H1 (cell line): ENCODE measurements at regions not wholly inside any gene's neighbourhood (a gene's known extent, or its start where the extent isn't known, plus 50 kb on each side); places are given as distances from the start of the nearest gene placed in this dataset.

Experiments
- CTCF ChIA-PET: fragments of 300-600 bp; sonication (Branson Sonifier 250); formaldehyde crosslinking; loops from one replicate; lab custom pipeline; 2021; ENCODE audit not compliant: partially characterized antibody; lab: Charles Lee
- POLR2A ChIA-PET: fragments of 300-600 bp; sonication (Branson Sonifier 250); formaldehyde crosslinking; loops from one replicate; lab custom pipeline; 2021; ENCODE audit warnings: inconsistent platforms; ENCODE audit not compliant: partially characterized antibody; lab: Charles Lee
- DNase-seq, 2 experiments: peaks; one replicate each; pipeline versions ENCODE4 v3.0.0 to v3.0.0-alpha.2; 2010 to 2022; ENCODE audit warnings: low spot score in 2 of 2, low read depth in 1 of 2, mixed read lengths in 1 of 2
- FAIRE-seq: peaks from 2 replicates; lab custom pipeline; 2011; peaks lifted over from hg19 to GRCh38; lab: Jason Lieb, UNC
- H2AFZ ChIP-seq: 2 replicates; pipeline ENCODE4 v1.8.1; 2012; ENCODE audit warnings: low read length, inconsistent platforms
- H2AK5ac ChIP-seq: 2 replicates; pipeline ENCODE4 v1.6.1; 2013; ENCODE audit warnings: low read depth, low read length
- H2BK120ac ChIP-seq: replicated peaks from 2 replicates; pipeline ENCODE3; 2013; ENCODE audit warnings: low read depth, low read length, inconsistent platforms
- H2BK12ac ChIP-seq: 2 replicates; pipeline ENCODE4 v1.6.1; 2013; ENCODE audit warnings: low read depth, low read length
- H2BK15ac ChIP-seq: 2 replicates; pipeline ENCODE4 v1.6.1; 2013; ENCODE audit warnings: low read length
- H2BK20ac ChIP-seq: 2 replicates; pipeline ENCODE4 v1.6.1; 2013; ENCODE audit warnings: low read length
- H2BK5ac ChIP-seq: 2 replicates; pipeline ENCODE4 v1.6.1; 2013; ENCODE audit warnings: low read depth, low read length
- H3K14ac ChIP-seq: 2 replicates; pipeline ENCODE4 v1.6.1; 2013; ENCODE audit warnings: inconsistent platforms; ENCODE audit not compliant: insufficient read length
- H3K18ac ChIP-seq: 2 replicates; pipeline ENCODE4 v1.6.1; 2013; ENCODE audit warnings: low read length; ENCODE audit errors: extremely low read depth
- H3K23ac ChIP-seq: 2 replicates; pipeline ENCODE4 v1.6.1; 2013; ENCODE audit warnings: inconsistent platforms; ENCODE audit not compliant: insufficient read length
- H3K23me2 ChIP-seq: 2 replicates; pipeline ENCODE4 v1.6.1; 2013; ENCODE audit warnings: low read depth, low read length
- H3K27ac ChIP-seq: 2 replicates; pipeline ENCODE4 v1.6.1; 2011; ENCODE audit warnings: low read depth, low read length, inconsistent platforms
- H3K27me3 ChIP-seq, 4 experiments: replicated peaks in 1 of 4; 1 replicate in 1 of 4; 2 replicates in 3 of 4; pipeline versions ENCODE4 v1.6.1 to v1.8.1; 2011 to 2013; ENCODE audit warnings: low read length in 3 of 4, mild to moderate bottlenecking in 3 of 4, inconsistent platforms in 2 of 4, mixed read lengths in 2 of 4, moderate library complexity in 1 of 4; ENCODE audit not compliant: control insufficient read depth in 3 of 4, insufficient read depth in 3 of 4; ENCODE audit errors: extremely low read depth in 1 of 4
- H3K36me3 ChIP-seq, 4 experiments: 2 replicates each; pipeline versions ENCODE4 v1.6.1 to v1.8.1; 2011 to 2013; ENCODE audit warnings: mild to moderate bottlenecking in 4 of 4, low read length in 3 of 4, moderate library complexity in 2 of 4, control low read depth in 1 of 4, inconsistent platforms in 1 of 4; ENCODE audit not compliant: insufficient read depth in 4 of 4, control insufficient read depth in 2 of 4
- H3K4ac ChIP-seq: replicated peaks from 2 replicates; pipeline ENCODE3; 2013; ENCODE audit warnings: low read length, low read depth, mixed read lengths, inconsistent platforms; ENCODE audit not compliant: insufficient read length
- H3K4me1 ChIP-seq, 4 experiments: replicated peaks in 1 of 4; 1 replicate in 1 of 4; 2 replicates in 3 of 4; pipeline versions ENCODE4 v1.6.1 to v1.8.1; 2011 to 2013; ENCODE audit warnings: low read length in 3 of 4, inconsistent platforms in 2 of 4, mixed read lengths in 1 of 4; ENCODE audit not compliant: insufficient read depth in 4 of 4, control insufficient read depth in 3 of 4
- H3K4me2 ChIP-seq, 2 experiments: 2 replicates each; pipeline versions ENCODE4 v1.6.1 to v1.8.1; 2011 to 2013; ENCODE audit warnings: low read depth in 2 of 2, low read length in 2 of 2, control low read depth in 1 of 2, inconsistent platforms in 1 of 2, mild to moderate bottlenecking in 1 of 2; ENCODE audit not compliant: insufficient read depth in 1 of 2
- H3K4me3 ChIP-seq, 4 experiments: fragments of 200-600, 300-600 bp in 1 of 4; sonication (generic), shearing (Covaris generic), sonication (Bioruptor Twin) in 1 of 4; 2 replicates each; pipeline versions ENCODE4 v1.5.1 to v1.8.1; 2011 to 2016; ENCODE audit warnings: low read length in 4 of 4, low read depth in 3 of 4, control low read depth in 2 of 4, inconsistent platforms in 2 of 4, mild to moderate bottlenecking in 2 of 4, mixed read lengths in 1 of 4, moderate library complexity in 1 of 4; ENCODE audit not compliant: insufficient read depth in 2 of 4; ENCODE audit errors: extremely low read depth in 1 of 4
- H3K56ac ChIP-seq: replicated peaks from 2 replicates; pipeline ENCODE3; 2013; ENCODE audit warnings: low read depth, mild to moderate bottlenecking, mixed read lengths, low read length, inconsistent platforms; ENCODE audit not compliant: insufficient read length
- H3K79me1 ChIP-seq: 2 replicates; pipeline ENCODE4 v1.6.1; 2013; ENCODE audit warnings: low read depth, low read length, control low read depth
- H3K79me2 ChIP-seq, 2 experiments: 2 replicates each; pipeline versions ENCODE4 v1.6.1 to v1.8.1; 2012 to 2013; ENCODE audit warnings: low read length in 2 of 2, mild to moderate bottlenecking in 2 of 2, inconsistent platforms in 1 of 2; ENCODE audit not compliant: insufficient read depth in 2 of 2, control insufficient read depth in 1 of 2
- H3K9ac ChIP-seq, 4 experiments: replicated peaks in 1 of 4; 1 replicate in 1 of 4; 2 replicates in 3 of 4; pipeline versions ENCODE4 v1.6.1 to v1.8.1; 2011 to 2013; ENCODE audit warnings: low read depth in 3 of 4, low read length in 3 of 4, control low read depth in 2 of 4, mild to moderate bottlenecking in 2 of 4, moderate library complexity in 2 of 4, inconsistent platforms in 1 of 4; ENCODE audit errors: extremely low read depth in 1 of 4
- H3K9me3 ChIP-seq, 2 experiments: 2 replicates each; pipeline versions ENCODE4 v1.6.1 to v1.8.1; 2012 to 2013; ENCODE audit warnings: mild to moderate bottlenecking in 2 of 2, moderate library complexity in 2 of 2, control low read depth in 1 of 2, inconsistent platforms in 1 of 2, low read depth in 1 of 2, low read length in 1 of 2, mixed read lengths in 1 of 2; ENCODE audit not compliant: insufficient read depth in 2 of 2
- H4K20me1 ChIP-seq, 2 experiments: replicated peaks in 1 of 2; 2 replicates each; pipeline versions ENCODE3 to v1.8.1; 2011 to 2013; ENCODE audit warnings: inconsistent platforms in 2 of 2, low read length in 2 of 2, mild to moderate bottlenecking in 1 of 2; ENCODE audit not compliant: insufficient read depth in 2 of 2, control insufficient read depth in 1 of 2
- H4K5ac ChIP-seq: 2 replicates; pipeline ENCODE4 v1.6.1; 2013; ENCODE audit warnings: low read length, low read depth, mixed read lengths, inconsistent platforms; ENCODE audit not compliant: insufficient read length
- H4K8ac ChIP-seq: 2 replicates; pipeline ENCODE4 v1.8.0; 2013; ENCODE audit warnings: mild to moderate bottlenecking, moderate library complexity, low read length, inconsistent platforms; ENCODE audit not compliant: insufficient read depth; ENCODE audit errors: extremely low read depth
- H4K91ac ChIP-seq: replicated peaks from 2 replicates; pipeline ENCODE3; 2013; ENCODE audit warnings: low read length, mixed read lengths, inconsistent platforms; ENCODE audit not compliant: insufficient read length
- CHD2 ChIP-seq: IDR thresholded peaks from 2 replicates; pipeline ENCODE4 v1.6.1; 2012; ENCODE audit warnings: low read length, improper control_type of control experiment
- CTBP2 ChIP-seq: IDR thresholded peaks from 2 replicates; pipeline ENCODE4 v1.7.0; 2011; ENCODE audit warnings: borderline replicate concordance, mild to moderate bottlenecking, moderate library complexity, mixed read lengths, low read length; ENCODE audit not compliant: insufficient read depth, insufficient read length
- EGR1 ChIP-seq: IDR thresholded peaks from 2 replicates; pipeline ENCODE4 v1.6.1; 2011; ENCODE audit warnings: low read depth, low read length, borderline replicate concordance
- HDAC2 ChIP-seq, 2 experiments: fragments of 300-600 bp in 1 of 2; sonication (generic) in 1 of 2; IDR thresholded peaks; 2 replicates each; pipeline ENCODE4 v1.6.1; 2011 to 2012; ENCODE audit warnings: low read depth in 2 of 2, low read length in 2 of 2, mild to moderate bottlenecking in 2 of 2, moderate library complexity in 2 of 2, borderline replicate concordance in 1 of 2, inconsistent platforms in 1 of 2
- MAFK ChIP-seq: IDR thresholded peaks from 2 replicates; pipeline ENCODE4 v1.6.1; 2012; ENCODE audit warnings: low read depth, mild to moderate bottlenecking, improper control_type of control experiment, low read length
- PHF8 ChIP-seq: fragments of 200-600 bp; sonication (generic); conservative IDR thresholded peaks from 2 replicates; pipeline ENCODE4 v1.7.1; 2012; ENCODE audit warnings: low read depth, mild to moderate bottlenecking, inconsistent platforms, low read length, moderate library complexity
- POLR2AphosphoS5 ChIP-seq: IDR thresholded peaks from 2 replicates; pipeline ENCODE4 v1.6.1; 2011; ENCODE audit warnings: low read depth, low read length
- SAP30 ChIP-seq: fragments of 300-600 bp; sonication (generic); IDR thresholded peaks from 2 replicates; pipeline ENCODE4 v1.7.1; 2012; ENCODE audit warnings: low read length, moderate library complexity, mild to moderate bottlenecking, inconsistent platforms; ENCODE audit not compliant: insufficient read depth, insufficient replicate concordance
- SIRT6 ChIP-seq: IDR thresholded peaks from one replicate; pipeline ENCODE4 v1.7.1; 2012; ENCODE audit warnings: low read length, inconsistent platforms
- SP4 ChIP-seq: IDR thresholded peaks from 2 replicates; pipeline ENCODE4 v1.6.1; 2012; ENCODE audit warnings: low read length, inconsistent platforms
- SRF ChIP-seq: IDR thresholded peaks from 2 replicates; pipeline ENCODE4 v1.6.1; 2011; ENCODE audit warnings: mild to moderate bottlenecking, low read depth, low read length, moderate library complexity
- SUZ12 ChIP-seq: fragments of 200-600 bp; sonication (generic); IDR thresholded peaks from 2 replicates; pipeline ENCODE4 v1.6.1; 2012; ENCODE audit warnings: mild to moderate bottlenecking, inconsistent platforms, low read length, moderate library complexity, mixed read lengths
- TAF1 ChIP-seq: IDR thresholded peaks from 2 replicates; pipeline ENCODE4 v1.6.1; 2011; ENCODE audit warnings: mild to moderate bottlenecking, low read depth, low read length
- TEAD4 ChIP-seq: IDR thresholded peaks from 2 replicates; pipeline ENCODE4 v1.6.1; 2012; ENCODE audit warnings: low read depth, low read length, inconsistent platforms, mixed read lengths
- ZNF274 ChIP-seq: IDR thresholded peaks from 2 replicates; pipeline ENCODE4 v1.7.0; 2012; ENCODE audit warnings: low read length, borderline replicate concordance; ENCODE audit errors: extremely low read depth
- WGBS, 2 experiments: shearing (Covaris generic) in 1 of 2; methylation state at CpG; one replicate each; pipeline versions ENCODE4 v1.1.6 to v1.1.7; 2013 to 2015; ENCODE audit warnings: low lambda C conversion rate in 2 of 2, mixed read lengths in 2 of 2, inconsistent platforms in 1 of 2, low coverage in 1 of 2, missing lambda C conversion rate in 1 of 2; ENCODE audit not compliant: insufficient replicate concordance in 2 of 2, insufficient coverage in 1 of 2, insufficient read length in 1 of 2; ENCODE audit errors: extremely low coverage in 1 of 2, missing lambda C conversion rate in 1 of 2; 5-methylcytosine and 5-hydroxymethylcytosine counted together

DNA sequence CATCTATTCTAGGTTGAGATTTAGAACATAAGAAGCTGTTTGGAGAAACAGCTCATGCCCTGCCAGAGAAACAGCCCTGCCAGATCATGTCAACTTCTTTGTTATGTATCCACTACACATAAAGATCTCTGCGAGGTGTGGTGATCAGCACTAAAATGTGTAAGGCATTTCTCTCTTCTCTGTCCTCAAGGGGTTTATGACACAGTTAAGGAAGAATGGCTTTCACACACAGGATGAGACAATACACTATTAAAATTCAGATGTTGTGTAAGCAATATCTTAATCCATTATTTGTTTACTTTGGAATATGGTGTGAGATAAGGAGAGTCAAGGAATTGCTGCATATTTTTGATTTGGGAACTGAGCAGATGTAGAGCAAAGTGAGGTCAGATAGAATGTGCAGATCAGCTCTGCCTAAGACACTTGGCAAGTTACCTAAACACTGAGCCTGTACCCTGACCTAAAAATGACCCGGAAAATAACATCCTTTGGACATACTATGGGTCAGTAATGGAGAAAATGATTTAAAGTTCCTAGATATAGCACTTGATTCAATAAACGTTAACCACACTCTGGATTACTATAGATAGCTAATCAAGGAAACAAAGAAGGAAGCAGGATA lies 434.7 kb upstream of the PDZRN3 start:
- H3K14ac ChIP-seq: no peak overlapping the region
- no peaks in the 10 kb centered on the region for H3K79me2 ChIP-seq
- no peak for FAIRE-seq
- ChIA-PET POLR2A (no interaction called here), CTCF (interaction anchor here (1.0 kb wide), 1 partner anchor 189 kb away, joined by 3 read pairs; no protein-coding TSS in a partner anchor)
- no peak overlapping the region for H3K27ac ChIP-seq
- no peak for DNase-seq
- no peak overlapping the region for H2BK20ac ChIP-seq
- H2AFZ ChIP-seq: no peak overlapping the region
- H4K91ac ChIP-seq: no peak overlapping the region
- H4K5ac ChIP-seq: no peak overlapping the region
- no peak overlapping the region for H3K4me2 ChIP-seq
- H3K79me1 ChIP-seq: no peaks in the 10 kb centered on the region
- no peak overlapping the region for H3K18ac ChIP-seq
- no peak overlapping the region for H4K8ac ChIP-seq
- no peaks in the 10 kb centered on the region for H3K23me2 ChIP-seq
- no peak overlapping the region for H3K23ac ChIP-seq
- H3K27me3 ChIP-seq: no peaks in the 10 kb centered on the region
- H2BK12ac ChIP-seq: no peak overlapping the region
- H2AK5ac ChIP-seq: no peak overlapping the region
- no peaks in the 10 kb centered on the region for H3K36me3 ChIP-seq
- H3K9me3 ChIP-seq: no peaks in the 10 kb centered on the region
- H2BK15ac ChIP-seq: no peak overlapping the region
- TF ChIP-seq ZNF274 (no peak), PHF8 (no peak), SP4 (no peak), CTBP2 (no peak), POLR2AphosphoS5 (no peak), SAP30 (no peak), EGR1 (no peak), MAFK (no peak), TAF1 (no peak), SRF (no peak), TEAD4 (no peak), HDAC2 (IDR thresholded peaks at IDR 0.05; ENCODE audit: borderline replicate concordance in 1 of 2, low read depth in 2 of 2, low read length in 2 of 2) (no peak), SIRT6 (no peak), SUZ12 (no peak), CHD2 (no peak)
- no peak overlapping the region for H2BK5ac ChIP-seq
- no peaks in the 10 kb centered on the region for H4K20me1 ChIP-seq
- H3K9ac ChIP-seq: no peak overlapping the region
- H2BK120ac ChIP-seq: no peak overlapping the region
- H3K4ac ChIP-seq: no peak overlapping the region
- no peak overlapping the region for H3K56ac ChIP-seq
- peaks cover 0 to 5% (median 3%) of the 10 kb centered on the region in 4 experiments; a peak in 4 of 7 replicates for H3K4me1 ChIP-seq
- no peak overlapping the region for H3K4me3 ChIP-seq
- WGBS, 2 experiments: 84% methylated on average over 3 of the region's 3 CpGs; no CpG with 5 or more reads in 1 of the 2 experiments
